ENCODE measurements at regions not wholly inside any gene's neighbourhood (a gene's known extent, or its start where the extent isn't known, plus 50 kb on each side); places are given as distances from the start of the nearest gene placed in this dataset.

DNA sequence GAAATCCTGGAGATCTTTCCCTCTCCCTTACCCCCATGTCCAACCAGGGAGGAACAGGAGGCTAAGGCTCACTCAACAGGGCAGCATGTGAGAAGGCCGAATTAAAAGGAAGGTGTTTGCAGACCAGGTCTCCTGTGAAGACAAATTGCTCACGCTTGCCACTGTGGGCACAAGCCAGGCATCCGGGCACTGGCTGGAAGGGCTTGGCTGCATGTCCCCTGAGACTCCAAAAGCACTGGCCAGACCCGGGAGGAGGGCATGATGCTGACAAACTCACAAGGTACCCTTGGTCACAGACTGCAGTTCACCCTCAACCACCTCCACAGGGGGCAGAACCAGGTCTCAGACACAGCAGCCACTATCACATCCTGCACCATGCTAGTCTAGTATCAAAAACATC is 113.7 kb upstream of the NSMCE3 start:
- Histone ChIP-seq H3K14ac (ENCODE audit: insufficient read length) (peak overlapping the region; percentile 54), H2BK15ac (ENCODE audit: low read length) (no peak overlapping the region), H3K27ac (ENCODE audit: low read depth, low read length) (no peak overlapping the region), H3K79me2 (ENCODE audit: control insufficient read depth in 1 of 2, insufficient read depth in 2 of 2, low read length in 2 of 2) (no peaks in the 10 kb centered on the region), H4K91ac (replicated peaks; ENCODE audit: insufficient read length, low read length) (no peak overlapping the region), H2BK20ac (ENCODE audit: low read length) (no peak overlapping the region), H4K8ac (ENCODE audit: extremely low read depth, insufficient read depth, low read length) (no peak overlapping the region; the same call in 1 of the 2 replicates), H3K23me2 (ENCODE audit: low read depth, low read length) (no peaks in the 10 kb centered on the region), H3K27me3 (replicated peaks in 1 of 4; ENCODE audit: control insufficient read depth in 3 of 4, extremely low read depth in 1 of 4, insufficient read depth in 3 of 4, low read length in 3 of 4) (no peaks in the 10 kb centered on the region), H3K56ac (replicated peaks; ENCODE audit: insufficient read length, low read depth, low read length) (no peak overlapping the region), H3K4me1 (replicated peaks in 1 of 4; ENCODE audit: control insufficient read depth in 3 of 4, insufficient read depth in 4 of 4, low read length in 3 of 4) (no peaks in the 10 kb centered on the region; a peak in 1 of 7 replicates), H3K79me1 (ENCODE audit: low read depth, low read length) (no peaks in the 10 kb centered on the region), H2BK5ac (ENCODE audit: low read depth, low read length) (no peak overlapping the region), H3K23ac (ENCODE audit: insufficient read length) (no peak overlapping the region), H3K36me3 (ENCODE audit: control insufficient read depth in 2 of 4, insufficient read depth in 4 of 4, low read length in 3 of 4) (no peaks in the 10 kb centered on the region), H3K4me3 (ENCODE audit: extremely low read depth in 1 of 4, insufficient read depth in 2 of 4, low read depth in 3 of 4, low read length in 4 of 4) (no peak overlapping the region), H3K9ac (replicated peaks in 1 of 4; ENCODE audit: extremely low read depth in 1 of 4, low read depth in 3 of 4, low read length in 3 of 4) (no peak overlapping the region), H4K5ac (ENCODE audit: insufficient read length, low read depth, low read length) (no peak overlapping the region), H2BK12ac (ENCODE audit: low read depth, low read length) (no peak overlapping the region), H3K4me2 (ENCODE audit: insufficient read depth in 1 of 2, low read depth in 2 of 2, low read length in 2 of 2) (no peak overlapping the region), H2BK120ac (replicated peaks; ENCODE audit: low read depth, low read length) (no peak overlapping the region), H2AFZ (ENCODE audit: low read length) (no peak overlapping the region), H2AK5ac (ENCODE audit: low read depth, low read length) (peak overlapping the region; percentile 6; the same call in 1 of the 2 replicates), H3K4ac (replicated peaks; ENCODE audit: insufficient read length, low read depth, low read length) (no peak overlapping the region), H3K9me3 (ENCODE audit: insufficient read depth in 2 of 2, low read depth in 1 of 2, low read length in 1 of 2) (no peaks in the 10 kb centered on the region), H3K18ac (ENCODE audit: extremely low read depth, low read length) (no peak overlapping the region), H4K20me1 (replicated peaks in 1 of 2; ENCODE audit: control insufficient read depth in 1 of 2, insufficient read depth in 2 of 2, low read length in 2 of 2) (no peaks in the 10 kb centered on the region)
- DNase-seq (ENCODE audit: low read depth in 1 of 2, low spot score in 2 of 2) (no peak), FAIRE-seq (no peak)
- 77% methylated on average over 4 of the region's 4 CpGs; no CpG with 5 or more reads in 1 of the 2 experiments for WGBS, 2 experiments (ENCODE audit: extremely low coverage in 1 of 2, insufficient coverage in 1 of 2, insufficient read length in 1 of 2, insufficient replicate concordance in 2 of 2, low coverage in 1 of 2, low lambda C conversion rate in 2 of 2, missing lambda C conversion rate in 1 of 2)
- TF ChIP-seq CEBPB (IDR thresholded peaks at IDR 0.05; ENCODE audit: low read depth, low read length): no peak
- TF ChIP-seq TBP (IDR thresholded peaks at IDR 0.05; ENCODE audit: low read depth, low read length): no peak
- TF ChIP-seq GABPA (IDR thresholded peaks at IDR 0.05; ENCODE audit: borderline replicate concordance, insufficient read depth, low read length): no peak
- TF ChIP-seq CBX8 (IDR thresholded peaks at IDR 0.05; ENCODE audit: borderline replicate concordance, low read depth, low read length): no peak
- TF ChIP-seq BRCA1 (IDR thresholded peaks at IDR 0.05; ENCODE audit: low read depth, low read length): no peak
- no peak for TF ChIP-seq POU5F1 (IDR thresholded peaks at IDR 0.05; ENCODE audit: low read depth, low read length)
- TF ChIP-seq POLR2A (IDR thresholded peaks at IDR 0.05; ENCODE audit: control extremely low read depth in 1 of 2, low read depth in 2 of 2, low read length in 2 of 2): no peak
- no peak for TF ChIP-seq ZNF274 (IDR thresholded peaks at IDR 0.05; ENCODE audit: borderline replicate concordance, extremely low read depth, low read length)
- TF ChIP-seq SP4 (IDR thresholded peaks at IDR 0.05; ENCODE audit: low read length): no peak
- TF ChIP-seq, protein P1, sequence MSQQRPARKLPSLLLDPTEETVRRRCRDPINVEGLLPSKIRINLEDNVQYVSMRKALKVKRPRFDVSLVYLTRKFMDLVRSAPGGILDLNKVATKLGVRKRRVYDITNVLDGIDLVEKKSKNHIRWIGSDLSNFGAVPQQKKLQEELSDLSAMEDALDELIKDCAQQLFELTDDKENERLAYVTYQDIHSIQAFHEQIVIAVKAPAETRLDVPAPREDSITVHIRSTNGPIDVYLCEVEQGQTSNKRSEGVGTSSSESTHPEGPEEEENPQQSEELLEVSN (IDR thresholded peaks at IDR 0.05): no peak
- no peak for TF ChIP-seq HDAC2 (IDR thresholded peaks at IDR 0.05; ENCODE audit: borderline replicate concordance in 1 of 2, low read depth in 2 of 2, low read length in 2 of 2)
- TF ChIP-seq RXRA (IDR thresholded peaks at IDR 0.05; ENCODE audit: insufficient read depth, low read depth, low read length): no peak
- TF ChIP-seq MAX (IDR thresholded peaks at IDR 0.05): no peak
- no peak for TF ChIP-seq SIX5 (IDR thresholded peaks at IDR 0.05; ENCODE audit: low read depth, low read length)
- TF ChIP-seq SRF (IDR thresholded peaks at IDR 0.05; ENCODE audit: low read depth, low read length): no peak
- no peak for TF ChIP-seq CREB1 (IDR thresholded peaks at IDR 0.05)
- ChIA-PET CTCF (ENCODE audit: partially characterized antibody) (no interaction called here), POLR2A (ENCODE audit: partially characterized antibody) (no interaction called here)

Measured in H1 (cell line).